IPS DF 6.9 (cell line): ENCODE measurements at regions not wholly inside any gene's neighbourhood (a gene's known extent, or its start where the extent isn't known, plus 50 kb on each side); places are given as distances from the start of the nearest gene placed in this dataset.

Experiments
- DNase-seq: peaks from one replicate; pipeline ENCODE4 v3.0.0-alpha.2; 2013; ENCODE audit warnings: low read depth, low spot score
- H3K27ac ChIP-seq: one replicate; pipeline ENCODE4 v1.5.1; 2013; ENCODE audit warnings: low read length, control low read depth
- H3K27me3 ChIP-seq: 2 replicates; pipeline ENCODE4 v1.6.1; 2013; ENCODE audit warnings: mild to moderate bottlenecking, low read length; ENCODE audit not compliant: control insufficient read depth, insufficient read depth
- H3K36me3 ChIP-seq: 2 replicates; pipeline ENCODE4 v1.6.1; 2013; ENCODE audit warnings: low read length; ENCODE audit not compliant: control insufficient read depth, insufficient read depth
- H3K4me1 ChIP-seq: 2 replicates; pipeline ENCODE4 v1.6.1; 2013; ENCODE audit warnings: low read length; ENCODE audit not compliant: control insufficient read depth, insufficient read depth
- H3K4me3 ChIP-seq: 2 replicates; pipeline ENCODE4 v1.5.1; 2013; ENCODE audit warnings: mild to moderate bottlenecking, low read length
- H3K9me3 ChIP-seq: 2 replicates; pipeline ENCODE4 v1.6.1; 2013; ENCODE audit warnings: low read length, inconsistent platforms; ENCODE audit not compliant: control insufficient read depth, insufficient read depth
- WGBS: extraction: QIAGEN DNeasy Blood & Tissue Kit; methylation state at CpG from one replicate; pipeline ENCODE4 v1.1.7; 2013; ENCODE audit warnings: mixed read lengths, missing lambda C conversion rate; ENCODE audit not compliant: insufficient read length, insufficient coverage; 5-methylcytosine and 5-hydroxymethylcytosine counted together

- no peak for DNase-seq
- WGBS = no CpG with 5 or more reads among the region's 2 CpGs
- H3K27ac ChIP-seq = no peak overlapping the region
Measured at GRCh38 chr5:74093561-74093960, 467.6 kb downstream of the ARHGEF28 start.

GRCh38 chr5:74092766-74093165 is 466.8 kb downstream of the ARHGEF28 start:
- H3K9me3 ChIP-seq = no peaks in the 10 kb centered on the region
- no peak overlapping the region for H3K27ac ChIP-seq
- no peak for DNase-seq
- no CpG with 5 or more reads among the region's 2 CpGs for WGBS
- no peak overlapping the region for H3K4me3 ChIP-seq
- H3K36me3 ChIP-seq = no peaks in the 10 kb centered on the region
- H3K27me3 ChIP-seq = no peaks in the 10 kb centered on the region
- no peaks in the 10 kb centered on the region for H3K4me1 ChIP-seq

More at GRCh38 chr5:74093561-74093960, 467.6 kb downstream of the ARHGEF28 start:
- no peaks in the 10 kb centered on the region for H3K36me3 ChIP-seq
- no peaks in the 10 kb centered on the region for H3K4me1 ChIP-seq
- no peaks in the 10 kb centered on the region for H3K9me3 ChIP-seq
- H3K27me3 ChIP-seq = no peaks in the 10 kb centered on the region
- H3K4me3 ChIP-seq = no peak overlapping the region

GRCh38 chr5:74085782-74086181 is 459.8 kb downstream of the ARHGEF28 start:
- no peaks in the 10 kb centered on the region for H3K27me3 ChIP-seq
- 0 out of 2 replicates have a peak, but pooled peaks cover 1% of the 10 kb centered on the region for H3K4me1 ChIP-seq
- no peak overlapping the region for H3K27ac ChIP-seq
- no peaks in the 10 kb centered on the region for H3K9me3 ChIP-seq
- no peak for DNase-seq
- WGBS = no CpG with 5 or more reads among the region's 2 CpGs
- H3K4me3 ChIP-seq = no peak overlapping the region
- H3K36me3 ChIP-seq = no peaks in the 10 kb centered on the region

- Histone ChIP-seq H3K27me3 (no peaks in the 10 kb centered on the region), H3K4me3 (no peak overlapping the region)
- no CpG with 5 or more reads among the region's 4 CpGs for WGBS
Measured at GRCh38 chr5:74085186-74085585, 459.2 kb downstream of the ARHGEF28 start.

GRCh38 chr5:74083096-74083791 is 457.2 kb downstream of the ARHGEF28 start:
- Histone ChIP-seq H3K9me3 (no peaks in the 10 kb centered on the region), H3K27ac (no peak overlapping the region), H3K27me3 (no peaks in the 10 kb centered on the region), H3K36me3 (no peaks in the 10 kb centered on the region), H3K4me1 (0 out of 2 replicates have a peak, but pooled peaks cover 1% of the 10 kb centered on the region), H3K4me3 (no peak overlapping the region)
- no peak for DNase-seq
- WGBS = no CpG with 5 or more reads among the region's 3 CpGs

More at GRCh38 chr5:74085186-74085585, 459.2 kb downstream of the ARHGEF28 start:
- Histone ChIP-seq H3K4me1 (0 out of 2 replicates have a peak, but pooled peaks cover 1% of the 10 kb centered on the region), H3K36me3 (no peaks in the 10 kb centered on the region), H3K9me3 (no peaks in the 10 kb centered on the region), H3K27ac (no peak overlapping the region)
- no peak for DNase-seq

GRCh38 chr5:74082512-74083055 is 456.6 kb downstream of the ARHGEF28 start:
- Histone ChIP-seq H3K9me3 (no peaks in the 10 kb centered on the region), H3K4me3 (no peak overlapping the region), H3K4me1 (0 out of 2 replicates have a peak, but pooled peaks cover 1% of the 10 kb centered on the region), H3K27ac (no peak overlapping the region), H3K36me3 (no peaks in the 10 kb centered on the region), H3K27me3 (no peaks in the 10 kb centered on the region)
- no CpG with 5 or more reads among the region's 4 CpGs for WGBS
- DNase-seq = no peak

GRCh38 chr5:74081126-74081525 is 455.1 kb downstream of the ARHGEF28 start:
- WGBS = no CpG with 5 or more reads among the region's 5 CpGs
- no peaks in the 10 kb centered on the region for H3K36me3 ChIP-seq
- H3K27me3 ChIP-seq = no peaks in the 10 kb centered on the region
- no peak for DNase-seq
- peaks cover 1% of the 10 kb centered on the region; the same call in 1 of the 2 replicates for H3K4me1 ChIP-seq
- H3K9me3 ChIP-seq = no peaks in the 10 kb centered on the region
- H3K27ac ChIP-seq = no peak overlapping the region
- H3K4me3 ChIP-seq = no peak overlapping the region

- Histone ChIP-seq H3K9me3 (no peaks in the 10 kb centered on the region), H3K4me3 (no peak overlapping the region), H3K27ac (no peak overlapping the region), H3K4me1 (no peaks in the 10 kb centered on the region; the same call in 1 of the 2 replicates), H3K27me3 (no peaks in the 10 kb centered on the region), H3K36me3 (no peaks in the 10 kb centered on the region)
- no CpG with 5 or more reads among the region's 6 CpGs for WGBS
- no peak for DNase-seq
Measured at GRCh38 chr5:74079971-74080556, 454.1 kb downstream of the ARHGEF28 start.

- no peak overlapping the region for H3K27ac ChIP-seq
- no peaks in the 10 kb centered on the region for H3K9me3 ChIP-seq
- H3K4me3 ChIP-seq = no peak overlapping the region
- H3K27me3 ChIP-seq = no peaks in the 10 kb centered on the region
- no peaks in the 10 kb centered on the region for H3K36me3 ChIP-seq
- no peaks in the 10 kb centered on the region; the same call in 1 of the 2 replicates for H3K4me1 ChIP-seq
- no peak for DNase-seq
- no CpG with 5 or more reads among the region's 7 CpGs for WGBS
Measured at GRCh38 chr5:74075501-74076484, 449.8 kb downstream of the ARHGEF28 start.

GRCh38 chr5:74074111-74074510 is 448.1 kb downstream of the ARHGEF28 start:
- Histone ChIP-seq H3K27me3 (no peaks in the 10 kb centered on the region), H3K36me3 (no peaks in the 10 kb centered on the region), H3K27ac (no peak overlapping the region), H3K9me3 (no peaks in the 10 kb centered on the region), H3K4me3 (no peak overlapping the region), H3K4me1 (no peaks in the 10 kb centered on the region; the same call in 1 of the 2 replicates)
- no peak for DNase-seq
- WGBS = no CpG with 5 or more reads among the region's 7 CpGs
